DND-41 (cell line): ENCODE measurements at regions not wholly inside any gene's neighbourhood (a gene's known extent, or its start where the extent isn't known, plus 50 kb on each side); places are given as distances from the start of the nearest gene placed in this dataset.

Experiments used
- ATAC-seq: fragments of 200-7000 bp; cut with Tn5 transposase; 3 replicates; pipeline ENCODE4 v1.9.1; 2021; ENCODE audit warnings: low read depth; ENCODE audit not compliant: insufficient read depth
- DNase-seq: peaks from one replicate; pipeline ENCODE4 v3.0.0-alpha.2; 2020
- H2AFZ ChIP-seq: 2 replicates; pipeline ENCODE4 v1.6.0; 2012; ENCODE audit warnings: low read depth, low read length
- H3K27ac ChIP-seq: 2 replicates; pipeline ENCODE4 v1.5.1; 2012; ENCODE audit warnings: low read length, inconsistent platforms
- H3K27me3 ChIP-seq: fragments of 200-600 bp; sonication (generic); 2 replicates; pipeline ENCODE4 v1.6.0; 2012; ENCODE audit warnings: low read length, mild to moderate bottlenecking, inconsistent platforms; ENCODE audit not compliant: insufficient read depth, poor library complexity
- H3K36me3 ChIP-seq: 2 replicates; pipeline ENCODE4 v1.5.1; 2012; ENCODE audit warnings: low read length, inconsistent platforms; ENCODE audit not compliant: insufficient read depth
- H3K4me1 ChIP-seq: 2 replicates; pipeline ENCODE4 v1.5.1; 2012; ENCODE audit warnings: mild to moderate bottlenecking, low read length; ENCODE audit not compliant: insufficient read depth
- H3K4me2 ChIP-seq: 2 replicates; pipeline ENCODE4 v1.6.0; 2012; ENCODE audit warnings: mild to moderate bottlenecking, moderate library complexity, low read length, inconsistent platforms; ENCODE audit not compliant: insufficient read depth
- H3K4me3 ChIP-seq, 2 experiments: fragments of 200-600 bp in 1 of 2; shearing (Covaris generic) in 1 of 2; 2 replicates each; pipeline ENCODE4 v1.5.1; 2012 to 2016; ENCODE audit warnings: inconsistent platforms in 2 of 2, low read length in 2 of 2, mild to moderate bottlenecking in 2 of 2, low read depth in 1 of 2, moderate library complexity in 1 of 2
- H3K79me2 ChIP-seq: 2 replicates; pipeline ENCODE4 v1.6.0; 2012; ENCODE audit warnings: low read length, inconsistent platforms; ENCODE audit not compliant: insufficient read depth
- H3K9ac ChIP-seq: 2 replicates; pipeline ENCODE4 v1.6.0; 2012; ENCODE audit warnings: low read depth, mild to moderate bottlenecking, inconsistent platforms, low read length, moderate library complexity
- H3K9me3 ChIP-seq: 2 replicates; pipeline ENCODE4 v1.5.1; 2012; ENCODE audit warnings: low read length, moderate library complexity, mild to moderate bottlenecking, inconsistent platforms; ENCODE audit not compliant: insufficient read depth, severe bottlenecking
- H4K20me1 ChIP-seq: 2 replicates; pipeline ENCODE4 v1.6.0; 2012; ENCODE audit warnings: low read length; ENCODE audit not compliant: insufficient read depth
- EZH2 ChIP-seq: IDR thresholded peaks from 3 replicates; pipeline ENCODE4 v1.6.1; 2012; ENCODE audit warnings: borderline replicate concordance, low read depth, mild to moderate bottlenecking, moderate library complexity, low read length, inconsistent platforms; ENCODE audit not compliant: severe bottlenecking
- TF ChIP-seq, protein P1 (sequence below): IDR thresholded peaks from 2 replicates; pipeline ENCODE4 v1.5.1; 2012; ENCODE audit warnings: borderline replicate concordance, low read length, moderate library complexity, mild to moderate bottlenecking; ENCODE audit not compliant: poor library complexity, severe bottlenecking; ENCODE audit errors: extremely low read depth

DNA sequence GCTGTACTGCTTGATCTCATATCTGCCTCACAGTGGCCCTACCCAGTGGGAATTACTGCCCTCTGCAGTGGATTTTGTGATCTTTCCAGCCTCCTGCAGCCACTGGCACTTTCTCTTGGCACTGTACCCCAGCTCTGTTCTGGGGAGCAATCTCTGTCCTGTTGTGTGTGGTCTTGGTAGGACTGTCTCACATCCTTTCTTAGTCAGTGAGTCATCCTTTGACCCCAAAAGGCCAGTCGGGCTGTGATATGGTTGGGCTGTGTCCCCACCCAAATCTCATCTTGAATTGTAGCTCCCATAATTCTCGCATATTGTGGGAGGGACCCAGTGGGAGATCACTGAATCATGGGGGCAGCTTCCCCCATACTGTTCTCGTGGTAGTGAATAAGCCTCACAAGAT is 133.3 kb upstream of the TPM1 start:
- no peak overlapping the region for H2AFZ ChIP-seq
- no peak overlapping the region for H3K9ac ChIP-seq
- no peaks in the 10 kb centered on the region for H3K79me2 ChIP-seq
- H3K36me3 ChIP-seq: no peaks in the 10 kb centered on the region
- H3K4me1 ChIP-seq: no peaks in the 10 kb centered on the region
- H3K27ac ChIP-seq: no peak overlapping the region
- no peak for TF ChIP-seq EZH2
- TF ChIP-seq, protein P1, sequence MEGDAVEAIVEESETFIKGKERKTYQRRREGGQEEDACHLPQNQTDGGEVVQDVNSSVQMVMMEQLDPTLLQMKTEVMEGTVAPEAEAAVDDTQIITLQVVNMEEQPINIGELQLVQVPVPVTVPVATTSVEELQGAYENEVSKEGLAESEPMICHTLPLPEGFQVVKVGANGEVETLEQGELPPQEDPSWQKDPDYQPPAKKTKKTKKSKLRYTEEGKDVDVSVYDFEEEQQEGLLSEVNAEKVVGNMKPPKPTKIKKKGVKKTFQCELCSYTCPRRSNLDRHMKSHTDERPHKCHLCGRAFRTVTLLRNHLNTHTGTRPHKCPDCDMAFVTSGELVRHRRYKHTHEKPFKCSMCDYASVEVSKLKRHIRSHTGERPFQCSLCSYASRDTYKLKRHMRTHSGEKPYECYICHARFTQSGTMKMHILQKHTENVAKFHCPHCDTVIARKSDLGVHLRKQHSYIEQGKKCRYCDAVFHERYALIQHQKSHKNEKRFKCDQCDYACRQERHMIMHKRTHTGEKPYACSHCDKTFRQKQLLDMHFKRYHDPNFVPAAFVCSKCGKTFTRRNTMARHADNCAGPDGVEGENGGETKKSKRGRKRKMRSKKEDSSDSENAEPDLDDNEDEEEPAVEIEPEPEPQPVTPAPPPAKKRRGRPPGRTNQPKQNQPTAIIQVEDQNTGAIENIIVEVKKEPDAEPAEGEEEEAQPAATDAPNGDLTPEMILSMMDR: no peak
- no peak overlapping the region for H3K4me2 ChIP-seq
- H3K27me3 ChIP-seq: peaks cover 3% of the 10 kb centered on the region
- no peak overlapping the region for H3K4me3 ChIP-seq
- no peaks in the 10 kb centered on the region for H3K9me3 ChIP-seq
- no peaks in the 10 kb centered on the region for H4K20me1 ChIP-seq
- no peak for DNase-seq
- ATAC-seq: no peak

GRCh38 chr15:62912282-62912681 is 130.3 kb upstream of the TPM1 start:
- ATAC-seq: no peak

DNA sequence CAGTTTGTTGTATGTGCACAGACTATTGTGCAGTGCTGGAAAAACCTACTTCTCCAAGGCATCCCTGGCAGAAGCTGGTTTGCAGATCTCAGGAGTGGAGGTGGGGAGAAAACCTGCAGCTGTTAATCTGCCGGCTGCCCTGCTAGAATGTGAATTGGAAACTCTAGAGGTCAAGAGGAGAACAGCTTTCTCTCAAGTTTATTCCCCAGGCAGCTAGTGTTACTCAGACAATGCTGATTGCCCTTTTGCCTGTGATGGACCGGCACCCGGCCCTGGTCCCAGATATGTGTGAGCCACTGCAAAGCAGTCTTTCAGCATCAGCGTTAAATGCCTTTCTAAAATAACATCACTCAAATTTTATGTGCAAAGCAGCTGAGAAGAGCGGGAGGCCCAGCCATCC is 129.7 kb upstream of the TPM1 start:
- DNase-seq: no peak
- no peak for TF ChIP-seq EZH2
- TF ChIP-seq, protein P1: no peak

More at GRCh38 chr15:62912282-62912681, 130.3 kb upstream of the TPM1 start:
- H3K4me2 ChIP-seq: no peak overlapping the region
- H3K27me3 ChIP-seq: no peaks in the 10 kb centered on the region
- H3K9ac ChIP-seq: no peak overlapping the region
- H2AFZ ChIP-seq: no peak overlapping the region
- H4K20me1 ChIP-seq: no peaks in the 10 kb centered on the region
- no peaks in the 10 kb centered on the region for H3K36me3 ChIP-seq
- no peaks in the 10 kb centered on the region for H3K9me3 ChIP-seq
- DNase-seq: no peak
- TF ChIP-seq, protein P1: no peak
- TF ChIP-seq EZH2: no peak
- H3K4me1 ChIP-seq: no peaks in the 10 kb centered on the region
- no peak overlapping the region for H3K4me3 ChIP-seq
- H3K27ac ChIP-seq: no peak overlapping the region
- H3K79me2 ChIP-seq: no peaks in the 10 kb centered on the region

DNA sequence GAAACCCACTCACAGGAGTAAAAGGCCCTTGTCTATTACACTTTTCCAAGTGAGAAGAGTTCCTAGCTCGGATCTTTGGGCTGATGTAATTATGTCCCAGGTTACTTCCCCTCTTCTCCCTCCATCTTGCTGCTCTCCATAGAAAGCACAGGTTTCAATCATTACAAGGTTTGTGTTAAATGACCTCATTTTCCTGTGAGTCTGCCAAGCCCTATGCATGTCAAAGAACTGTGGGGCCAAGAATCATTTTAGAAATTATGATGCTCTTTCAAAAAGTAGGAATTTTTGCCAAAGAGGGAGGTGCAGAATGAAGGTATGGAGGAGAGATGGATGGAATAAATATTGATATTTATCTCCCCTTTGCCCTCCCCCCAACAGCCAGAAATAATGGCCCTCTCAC is 129.3 kb upstream of the TPM1 start:
- no peaks in the 10 kb centered on the region for H3K9me3 ChIP-seq
- no peak overlapping the region for H3K4me2 ChIP-seq
- no peaks in the 10 kb centered on the region for H3K79me2 ChIP-seq
- H3K36me3 ChIP-seq: no peaks in the 10 kb centered on the region
- TF ChIP-seq, protein P1: no peak
- no peak for TF ChIP-seq EZH2
- H4K20me1 ChIP-seq: no peaks in the 10 kb centered on the region
- no peaks in the 10 kb centered on the region for H3K4me1 ChIP-seq
- H3K27ac ChIP-seq: no peak overlapping the region
- no peak overlapping the region for H2AFZ ChIP-seq
- H3K9ac ChIP-seq: no peak overlapping the region
- ATAC-seq (no peak), DNase-seq (no peak)
- H3K4me3 ChIP-seq: no peak overlapping the region
- no peaks in the 10 kb centered on the region for H3K27me3 ChIP-seq

More for the DNA sequence above, 129.7 kb upstream of the TPM1 start:
- no peak overlapping the region for H2AFZ ChIP-seq
- H3K27me3 ChIP-seq: no peaks in the 10 kb centered on the region
- H3K27ac ChIP-seq: no peak overlapping the region
- no peak overlapping the region for H3K4me2 ChIP-seq
- no peaks in the 10 kb centered on the region for H3K36me3 ChIP-seq
- ATAC-seq: no peak
- H3K4me3 ChIP-seq: no peak overlapping the region
- no peak overlapping the region for H3K9ac ChIP-seq
- H3K4me1 ChIP-seq: no peaks in the 10 kb centered on the region
- no peaks in the 10 kb centered on the region for H3K9me3 ChIP-seq
- H4K20me1 ChIP-seq: no peaks in the 10 kb centered on the region
- no peaks in the 10 kb centered on the region for H3K79me2 ChIP-seq
